BLaER1 treated with 17β-estradiol and CSF1 and Interleukin-3, amounts not matched to agents 10 nM and 100 nM (cell line): ENCODE measurements at regions not wholly inside any gene's neighbourhood (a gene's known extent, or its start where the extent isn't known, plus 50 kb on each side); places are given as distances from the start of the nearest gene placed in this dataset.

Experiments used
- H3K27ac ChIP-seq, 11 experiments: shearing (Covaris generic); formaldehyde crosslinking; 2 replicates each; pipeline ENCODE4 v1.8.1; 2022
- H3K27me3 ChIP-seq, 11 experiments: shearing (Covaris generic); formaldehyde crosslinking; 2 replicates each; pipeline ENCODE4 v1.8.1; 2022
- H3K36me3 ChIP-seq, 11 experiments: shearing (Covaris generic); formaldehyde crosslinking; 2 replicates each; pipeline ENCODE4 v1.8.1; 2022
- H3K4me1 ChIP-seq, 10 experiments: shearing (Covaris generic); formaldehyde crosslinking; 2 replicates each; pipeline ENCODE4 v1.8.1; 2022
- H3K4me2 ChIP-seq, 11 experiments: shearing (Covaris generic); formaldehyde crosslinking; 2 replicates each; pipeline ENCODE4 v1.8.1; 2022
- H3K4me3 ChIP-seq, 10 experiments: shearing (Covaris generic); formaldehyde crosslinking; 2 replicates each; pipeline ENCODE4 v1.8.1; 2022
- H3K9ac ChIP-seq, 11 experiments: shearing (Covaris generic); formaldehyde crosslinking; 2 replicates each; pipeline ENCODE4 v1.8.1; 2022
- H3K9me3 ChIP-seq, 11 experiments: shearing (Covaris generic); formaldehyde crosslinking; replicated peaks in 1 of 11; 2 replicates each; pipeline ENCODE4 v1.8.1; 2022
- H4K20me1 ChIP-seq, 11 experiments: shearing (Covaris generic); formaldehyde crosslinking; 2 replicates each; pipeline ENCODE4 v1.8.1; 2022
- Cebpa-rat ChIP-seq, 11 experiments: shearing (Covaris generic); IDR thresholded peaks; 2 replicates each; pipeline ENCODE4 v1.8.1; 2022

GRCh38 chr6:84929212-84929611 lies 164.8 kb upstream of the TBX18 start:
- Histone ChIP-seq H3K27ac (no peak overlapping the region), H3K9me3 (no peaks in the 10 kb centered on the region), H3K36me3 (no peaks in the 10 kb centered on the region), H4K20me1 (no peaks in the 10 kb centered on the region), H3K4me3 (no peak overlapping the region), H3K9ac (no peak overlapping the region), H3K4me1 (peaks cover 0 to 18% (median 0%) of the 10 kb centered on the region in 10 experiments; a peak in 4 of 20 replicates), H3K27me3 (no peaks in the 10 kb centered on the region), H3K4me2 (no peak overlapping the region)
- no peak for TF ChIP-seq Cebpa-rat (IDR thresholded peaks at IDR 0.05)

- no peak for TF ChIP-seq Cebpa-rat (IDR thresholded peaks at IDR 0.05)
Observed at GRCh38 chr6:84927551-84927950, 163.2 kb upstream of the TBX18 start.

GRCh38 chr6:84926189-84927155 lies 162.1 kb upstream of the TBX18 start:
- Histone ChIP-seq H3K4me2 (0 out of 22 replicates have a peak overlapping the region, but pooled peaks of 2 of the 11 experiments have one; percentile 9 to 26), H3K27ac (no peak overlapping the region), H3K4me3 (no peak overlapping the region), H4K20me1 (no peaks in the 10 kb centered on the region), H3K9me3 (no peaks in the 10 kb centered on the region), H3K27me3 (no peaks in the 10 kb centered on the region), H3K4me1 (peaks cover 0 to 18% (median 0%) of the 10 kb centered on the region in 10 experiments; a peak in 4 of 20 replicates), H3K9ac (no peak overlapping the region), H3K36me3 (no peaks in the 10 kb centered on the region)
- no peak for TF ChIP-seq Cebpa-rat (IDR thresholded peaks at IDR 0.05)

More at GRCh38 chr6:84927551-84927950, 163.2 kb upstream of the TBX18 start:
- Histone ChIP-seq H3K27me3 (no peaks in the 10 kb centered on the region), H3K9ac (no peak overlapping the region), H4K20me1 (no peaks in the 10 kb centered on the region), H3K4me2 (peak overlapping the region in 2 of 11 experiments; percentile 9 to 26; a peak in 1 of 22 replicates), H3K9me3 (no peaks in the 10 kb centered on the region), H3K36me3 (no peaks in the 10 kb centered on the region), H3K4me3 (no peak overlapping the region), H3K27ac (no peak overlapping the region), H3K4me1 (peaks cover 0 to 18% (median 0%) of the 10 kb centered on the region in 10 experiments; a peak in 4 of 20 replicates)

- peaks cover 0 to 6% (median 0%) of the 10 kb centered on the region in 10 experiments; a peak in 1 of 20 replicates for H3K4me1 ChIP-seq
- no peaks in the 10 kb centered on the region for H3K9me3 ChIP-seq
- H3K4me2 ChIP-seq: no peak overlapping the region
- no peak for TF ChIP-seq Cebpa-rat (IDR thresholded peaks at IDR 0.05)
- H3K4me3 ChIP-seq: no peak overlapping the region
- no peak overlapping the region for H3K27ac ChIP-seq
- H3K36me3 ChIP-seq: no peaks in the 10 kb centered on the region
- H4K20me1 ChIP-seq: no peaks in the 10 kb centered on the region
- no peak overlapping the region for H3K9ac ChIP-seq
- H3K27me3 ChIP-seq: no peaks in the 10 kb centered on the region
Observed at GRCh38 chr6:84921891-84922290, 157.5 kb upstream of the TBX18 start.

GRCh38 chr6:84920021-84920420 lies 155.6 kb upstream of the TBX18 start:
- H4K20me1 ChIP-seq: no peaks in the 10 kb centered on the region
- no peaks in the 10 kb centered on the region; a peak in 1 of 20 replicates for H3K4me1 ChIP-seq
- no peak overlapping the region for H3K4me3 ChIP-seq
- H3K36me3 ChIP-seq: no peaks in the 10 kb centered on the region
- H3K27ac ChIP-seq: no peak overlapping the region
- no peak overlapping the region for H3K9ac ChIP-seq
- TF ChIP-seq Cebpa-rat (IDR thresholded peaks at IDR 0.05): no peak
- H3K27me3 ChIP-seq: no peaks in the 10 kb centered on the region
- no peaks in the 10 kb centered on the region for H3K9me3 ChIP-seq
- H3K4me2 ChIP-seq: no peak overlapping the region

- Histone ChIP-seq H3K27ac (no peak overlapping the region), H3K4me3 (no peak overlapping the region), H3K36me3 (no peaks in the 10 kb centered on the region), H3K4me2 (no peak overlapping the region), H3K9me3 (no peaks in the 10 kb centered on the region), H3K27me3 (no peaks in the 10 kb centered on the region), H3K9ac (no peak overlapping the region), H3K4me1 (peaks cover 0 to 3% (median 0%) of the 10 kb centered on the region in 10 experiments; a peak in 1 of 20 replicates), H4K20me1 (no peaks in the 10 kb centered on the region)
- no peak for TF ChIP-seq Cebpa-rat (IDR thresholded peaks at IDR 0.05)
Observed at GRCh38 chr6:84916704-84917103, 152.3 kb upstream of the TBX18 start.

- no peak overlapping the region for H3K27ac ChIP-seq
- H3K9me3 ChIP-seq: no peaks in the 10 kb centered on the region
- no peaks in the 10 kb centered on the region for H4K20me1 ChIP-seq
- no peak overlapping the region for H3K4me2 ChIP-seq
- no peaks in the 10 kb centered on the region for H3K27me3 ChIP-seq
- no peak overlapping the region for H3K9ac ChIP-seq
- no peak overlapping the region for H3K4me3 ChIP-seq
- peaks cover 0 to 3% (median 0%) of the 10 kb centered on the region in 10 experiments; a peak in 1 of 20 replicates for H3K4me1 ChIP-seq
- no peaks in the 10 kb centered on the region for H3K36me3 ChIP-seq
- TF ChIP-seq Cebpa-rat (IDR thresholded peaks at IDR 0.05): no peak
Observed at GRCh38 chr6:84912472-84913322, 148.3 kb upstream of the TBX18 start.

GRCh38 chr6:84910906-84911607 lies 146.7 kb upstream of the TBX18 start:
- TF ChIP-seq Cebpa-rat (IDR thresholded peaks at IDR 0.05): no peak
- H3K4me1 ChIP-seq: 0 out of 20 replicates have a peak, but pooled peaks cover 0 to 3% (median 0%) of the 10 kb centered on the region in 10 experiments
- no peaks in the 10 kb centered on the region for H3K9me3 ChIP-seq
- no peak overlapping the region for H3K27ac ChIP-seq
- H3K36me3 ChIP-seq: no peaks in the 10 kb centered on the region
- H3K4me2 ChIP-seq: no peak overlapping the region
- no peaks in the 10 kb centered on the region for H4K20me1 ChIP-seq
- no peak overlapping the region for H3K4me3 ChIP-seq
- H3K27me3 ChIP-seq: no peaks in the 10 kb centered on the region
- no peak overlapping the region for H3K9ac ChIP-seq
